Mucosa of rectum (tissue), 2 donors: ENCODE measurements at regions not wholly inside any gene's neighbourhood (a gene's known extent, or its start where the extent isn't known, plus 50 kb on each side); places are given as distances from the start of the nearest gene placed in this dataset.

Source experiments
- H3K27ac ChIP-seq, 2 donors: one replicate each; pipeline ENCODE4 v1.7.0; 2013; ENCODE audit warnings: inconsistent platforms in 2 of 2, low read depth in 2 of 2, low read length in 2 of 2
- H3K27me3 ChIP-seq, 2 donors: one replicate each; pipeline ENCODE4 v1.7.0; 2013; ENCODE audit warnings: low read length in 2 of 2; ENCODE audit not compliant: control insufficient read depth in 2 of 2, insufficient read depth in 2 of 2
- H3K36me3 ChIP-seq, 2 donors: one replicate each; pipeline ENCODE4 v1.7.0; 2013; ENCODE audit warnings: low read length in 2 of 2; ENCODE audit not compliant: control insufficient read depth in 2 of 2, insufficient read depth in 2 of 2
- H3K4me1 ChIP-seq, 2 donors: one replicate each; pipeline ENCODE4 v1.7.0; 2013; ENCODE audit warnings: low read length in 2 of 2, mild to moderate bottlenecking in 1 of 2; ENCODE audit not compliant: control insufficient read depth in 2 of 2, insufficient read depth in 2 of 2
- H3K4me3 ChIP-seq, 2 donors: one replicate each; pipeline ENCODE4 v1.7.0; 2013; ENCODE audit warnings: low read length in 2 of 2
- H3K9ac ChIP-seq, 2 donors: one replicate each; pipeline ENCODE4 v1.7.0; 2013; ENCODE audit warnings: low read length in 2 of 2, low read depth in 1 of 2, mild to moderate bottlenecking in 1 of 2
- H3K9me3 ChIP-seq, 2 donors: one replicate each; pipeline ENCODE4 v1.7.0; 2013; ENCODE audit warnings: low read length in 2 of 2; ENCODE audit not compliant: control insufficient read depth in 2 of 2
- donor health status: healthy.
- donor health status: Normal muscosa, but diverticular disease.

- H3K4me3 ChIP-seq: no peak overlapping the region
- H3K9ac ChIP-seq: no peak overlapping the region
- H3K9me3 ChIP-seq: no peaks in the 10 kb centered on the region
- no peak overlapping the region for H3K27ac ChIP-seq
- no peaks in the 10 kb centered on the region for H3K4me1 ChIP-seq
- H3K36me3 ChIP-seq: no peaks in the 10 kb centered on the region
- H3K27me3 ChIP-seq: no peaks in the 10 kb centered on the region
Observed at GRCh38 chr7:54908760-54909438, 109.9 kb upstream of the EGFR start.

DNA sequence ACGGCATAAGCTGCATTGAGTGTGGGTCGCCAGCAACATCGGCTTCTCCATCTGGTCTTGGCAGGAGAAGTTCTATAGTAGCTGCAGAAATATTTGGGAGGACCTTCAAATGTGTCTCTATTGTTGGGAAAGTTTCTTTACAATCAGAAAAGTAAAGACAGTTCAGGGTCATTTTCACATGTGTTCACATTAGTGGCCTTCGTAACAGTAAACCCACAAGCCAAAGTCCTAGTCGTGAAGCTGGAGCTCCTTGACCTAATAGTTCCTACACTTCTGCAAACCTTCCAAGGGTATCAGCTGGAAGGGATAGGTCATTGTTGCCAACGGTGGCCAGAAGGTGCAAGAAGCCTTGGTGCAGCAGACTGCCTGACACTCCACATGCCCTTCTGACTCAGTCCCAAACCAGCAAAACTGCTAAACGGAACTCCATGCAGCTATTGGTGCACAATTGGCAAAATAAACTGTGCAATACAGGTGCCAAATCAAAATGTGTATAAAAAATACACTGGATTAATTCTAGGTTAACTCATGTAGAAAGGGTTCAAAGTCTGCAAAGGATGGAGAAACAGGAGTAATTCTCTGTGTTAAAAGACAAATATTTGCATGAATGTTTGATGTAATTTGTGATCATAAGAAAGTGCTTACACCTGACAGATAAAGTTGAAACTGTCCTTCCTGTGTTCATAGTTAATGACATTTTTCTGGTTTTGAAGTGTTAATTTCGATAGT lies 102.8 kb upstream of the EGFR start:
- no peak overlapping the region for H3K27ac ChIP-seq
- H3K4me3 ChIP-seq: no peak overlapping the region
- no peaks in the 10 kb centered on the region for H3K9me3 ChIP-seq

DNA sequence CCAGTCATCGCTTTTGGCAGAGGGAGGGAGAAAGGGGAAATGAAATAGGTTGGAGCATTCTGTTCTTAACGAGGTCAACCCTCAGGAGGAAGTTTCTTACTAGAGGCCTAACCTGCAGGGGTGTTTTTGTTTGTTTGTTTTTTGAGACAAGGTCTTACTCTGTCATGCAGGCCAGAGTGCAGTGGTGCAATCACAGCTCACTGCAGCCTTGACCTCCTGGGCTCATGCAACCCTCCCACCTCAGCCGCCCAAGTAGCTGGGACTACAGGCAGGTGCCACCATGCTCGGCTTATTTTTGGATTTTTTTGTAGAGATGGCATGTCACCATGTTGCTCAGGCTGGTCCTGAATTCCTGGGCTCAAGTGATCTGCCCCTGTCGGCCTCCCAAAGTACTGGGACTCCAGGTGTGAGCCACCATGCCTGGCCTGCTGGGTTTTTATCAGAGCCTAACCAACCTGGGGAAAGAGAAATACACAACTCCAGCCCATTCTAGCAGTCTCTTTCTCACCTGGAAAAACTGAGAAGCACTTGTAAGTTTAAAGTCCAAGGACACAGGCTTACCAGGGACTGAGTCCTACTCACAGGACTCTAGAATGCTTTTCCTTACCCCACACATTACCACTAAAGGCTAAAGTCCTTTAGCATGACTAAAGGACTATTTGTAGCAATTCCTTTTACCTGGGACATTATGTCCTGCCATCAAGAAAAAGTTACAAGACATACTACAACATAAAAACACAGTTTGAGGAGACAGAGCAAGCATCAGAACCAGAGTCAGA lies 101.0 kb upstream of the EGFR start:
- no peaks in the 10 kb centered on the region for H3K27me3 ChIP-seq
- H3K36me3 ChIP-seq: no peaks in the 10 kb centered on the region
- no peak overlapping the region for H3K27ac ChIP-seq
- H3K4me3 ChIP-seq: no peak overlapping the region
- no peak overlapping the region for H3K9ac ChIP-seq
- H3K9me3 ChIP-seq: no peaks in the 10 kb centered on the region
- H3K4me1 ChIP-seq: peaks cover 0 to 2% of the 10 kb centered on the region in 2 donors

More for the DNA sequence above, 102.8 kb upstream of the EGFR start:
- peaks cover 0 to 2% of the 10 kb centered on the region in 2 donors for H3K4me1 ChIP-seq
- H3K27me3 ChIP-seq: no peaks in the 10 kb centered on the region
- H3K9ac ChIP-seq: no peak overlapping the region
- no peaks in the 10 kb centered on the region for H3K36me3 ChIP-seq

DNA sequence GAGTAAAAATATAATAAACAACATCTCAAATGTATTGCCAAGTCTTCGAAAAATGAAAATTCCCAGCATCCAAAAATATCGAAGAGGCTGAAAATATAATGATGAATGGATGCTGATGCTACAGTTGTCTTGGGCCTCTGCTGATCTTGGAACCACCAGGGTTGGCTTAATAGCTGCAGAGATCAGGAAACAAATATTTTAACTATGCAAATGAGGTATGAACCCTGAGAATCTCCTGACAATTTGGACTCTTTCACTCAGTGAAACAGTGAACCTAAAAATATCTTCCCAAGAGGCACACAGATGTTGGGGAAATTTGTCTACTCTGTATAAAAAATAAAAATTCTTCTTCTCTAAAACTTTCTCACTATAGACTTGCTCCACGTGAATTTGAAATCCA lies 97.7 kb upstream of the EGFR start:
- Histone ChIP-seq H3K9ac (no peak overlapping the region), H3K27me3 (no peaks in the 10 kb centered on the region), H3K4me1 (peaks cover 0 to 2% of the 10 kb centered on the region in 2 donors), H3K36me3 (no peaks in the 10 kb centered on the region), H3K4me3 (no peak overlapping the region), H3K9me3 (no peaks in the 10 kb centered on the region), H3K27ac (no peak overlapping the region)

GRCh38 chr7:54931532-54931931 lies 87.3 kb upstream of the EGFR start:
- Histone ChIP-seq H3K36me3 (no peaks in the 10 kb centered on the region), H3K27ac (no peak overlapping the region), H3K4me3 (no peak overlapping the region), H3K4me1 (peaks cover 0 to 7% of the 10 kb centered on the region in 2 donors), H3K27me3 (no peaks in the 10 kb centered on the region), H3K9ac (no peak overlapping the region), H3K9me3 (no peaks in the 10 kb centered on the region)

- Histone ChIP-seq H3K27me3 (no peaks in the 10 kb centered on the region), H3K36me3 (no peaks in the 10 kb centered on the region), H3K9ac (peak overlapping the region in 1 of 2 donors; percentile 23), H3K9me3 (no peaks in the 10 kb centered on the region), H3K4me1 (peaks cover 0 to 7% of the 10 kb centered on the region in 2 donors), H3K27ac (no peak overlapping the region), H3K4me3 (peak overlapping the region; percentile 60 to 69)
Observed at GRCh38 chr7:54932818-54933543, 85.8 kb upstream of the EGFR start.

GRCh38 chr7:54933643-54934042 lies 85.2 kb upstream of the EGFR start:
- Histone ChIP-seq H3K9me3 (no peaks in the 10 kb centered on the region), H3K27ac (no peak overlapping the region), H3K27me3 (no peaks in the 10 kb centered on the region), H3K4me3 (peak overlapping the region; percentile 60 to 69), H3K4me1 (peaks cover 0 to 7% of the 10 kb centered on the region in 2 donors), H3K9ac (peak overlapping the region in 1 of 2 donors; percentile 23), H3K36me3 (no peaks in the 10 kb centered on the region)

- Histone ChIP-seq H3K27ac (no peak overlapping the region), H3K36me3 (no peaks in the 10 kb centered on the region), H3K4me3 (no peak overlapping the region), H3K4me1 (no peaks in the 10 kb centered on the region), H3K9ac (no peak overlapping the region), H3K27me3 (no peaks in the 10 kb centered on the region), H3K9me3 (no peaks in the 10 kb centered on the region)
Observed at GRCh38 chr7:54940748-54941147, 78.1 kb upstream of the EGFR start.

- Histone ChIP-seq H3K9ac (no peak overlapping the region), H3K36me3 (no peaks in the 10 kb centered on the region), H3K9me3 (no peaks in the 10 kb centered on the region), H3K4me3 (no peak overlapping the region), H3K27me3 (no peaks in the 10 kb centered on the region), H3K27ac (no peak overlapping the region), H3K4me1 (peaks cover 0 to 2% of the 10 kb centered on the region in 2 donors)
Observed at GRCh38 chr7:54944179-54944578, 74.6 kb upstream of the EGFR start.
